ENCODE measurements at regions not wholly inside any gene's neighbourhood (a gene's known extent, or its start where the extent isn't known, plus 50 kb on each side); places are given as distances from the start of the nearest gene placed in this dataset.

DNA sequence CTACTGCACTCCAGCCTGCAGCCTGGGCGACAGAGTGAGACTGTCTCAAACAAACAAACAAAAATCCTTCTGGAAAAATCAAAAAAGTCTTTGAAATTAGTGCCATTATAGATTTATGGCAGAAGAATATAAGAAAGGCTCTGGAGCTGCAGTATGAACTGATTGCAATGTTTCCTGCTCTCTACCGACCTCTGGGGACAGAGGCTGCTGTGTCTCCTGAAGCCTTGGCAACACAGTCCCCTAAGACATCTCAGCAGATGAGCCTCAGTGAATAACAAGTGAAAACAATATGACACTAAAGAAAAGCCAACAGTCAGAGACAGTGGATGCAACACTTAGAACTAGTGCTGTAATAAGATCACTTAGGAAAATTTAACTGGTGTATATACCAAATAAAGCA, 494.9 kb upstream of the LRATD1 start:
- TF ChIP-seq CTCF (IDR thresholded peaks at IDR 0.05) (peak in 4 of 7 experiments; percentile 8 to 42 (median 25)), POLR2A (IDR thresholded peaks at IDR 0.05) (no peak)

Data from body of pancreas (tissue), 4 donors.